Osteocyte (in vitro differentiated cells): ENCODE measurements at regions not wholly inside any gene's neighbourhood (a gene's known extent, or its start where the extent isn't known, plus 50 kb on each side); places are given as distances from the start of the nearest gene placed in this dataset.
"Not testable (repeated sequence)": the region's sequence is repeated elsewhere in the genome, so short reads cannot be mapped to it uniquely, and the experiment has no call there.

Experiments
- DNase-seq: peaks from one replicate; pipeline ENCODE4 v3.0.0; 2021; ENCODE audit warnings: mixed read lengths; ENCODE audit not compliant: unreplicated experiment; ENCODE audit errors: extremely low spot score
- H3K27ac Mint-ChIP-seq: one replicate; pipeline ENCODE4 v1.8.0; 2021; ENCODE audit warnings: mild to moderate bottlenecking, mixed read lengths; ENCODE audit not compliant: unreplicated experiment
- H3K27me3 Mint-ChIP-seq: one replicate; pipeline ENCODE4 v1.8.0; 2021; ENCODE audit warnings: mixed read lengths; ENCODE audit not compliant: unreplicated experiment
- H3K36me3 Mint-ChIP-seq: one replicate; pipeline ENCODE4 v1.8.0; 2021; ENCODE audit warnings: mixed read lengths; ENCODE audit not compliant: unreplicated experiment
- H3K4me1 Mint-ChIP-seq: one replicate; pipeline ENCODE4 v1.8.0; 2021; ENCODE audit warnings: mixed read lengths; ENCODE audit not compliant: unreplicated experiment
- H3K4me3 Mint-ChIP-seq: one replicate; pipeline ENCODE4 v1.8.0; 2021; ENCODE audit warnings: mild to moderate bottlenecking, moderate library complexity, mixed read lengths; ENCODE audit not compliant: unreplicated experiment
- H3K9me3 Mint-ChIP-seq: one replicate; pipeline ENCODE4 v1.8.0; 2021; ENCODE audit warnings: mixed read lengths; ENCODE audit not compliant: unreplicated experiment
- CTCF ChIP-seq: fragments of 200-600 bp; sonication (generic); IDR thresholded peaks from 2 replicates; pipeline ENCODE4 v1.5.0; 2021; ENCODE audit warnings: antibody characterized with exemption, mild to moderate bottlenecking, moderate library complexity

- Mint-ChIP-seq H3K27ac (no peak overlapping the region), H3K4me3 (no peak overlapping the region), H3K36me3 (no peaks in the 10 kb centered on the region), H3K27me3 (peaks cover 5% of the 10 kb centered on the region), H3K4me1 (peaks cover 12% of the 10 kb centered on the region), H3K9me3 (no peaks in the 10 kb centered on the region)
- DNase-seq: peak; percentile 78
- TF ChIP-seq CTCF: peak; percentile 14
Measured at GRCh38 chr16:29192329-29193247, 207.7 kb downstream of the LAT start.

GRCh38 chr16:29191636-29192180 is 206.9 kb downstream of the LAT start:
- peak; percentile 66 for DNase-seq
- not testable (repeated sequence) for H3K27me3 Mint-ChIP-seq, H3K36me3 Mint-ChIP-seq, H3K4me3 Mint-ChIP-seq, H3K27ac Mint-ChIP-seq, H3K9me3 Mint-ChIP-seq
- H3K4me1 Mint-ChIP-seq: peaks cover 12% of the 10 kb centered on the region

DNA sequence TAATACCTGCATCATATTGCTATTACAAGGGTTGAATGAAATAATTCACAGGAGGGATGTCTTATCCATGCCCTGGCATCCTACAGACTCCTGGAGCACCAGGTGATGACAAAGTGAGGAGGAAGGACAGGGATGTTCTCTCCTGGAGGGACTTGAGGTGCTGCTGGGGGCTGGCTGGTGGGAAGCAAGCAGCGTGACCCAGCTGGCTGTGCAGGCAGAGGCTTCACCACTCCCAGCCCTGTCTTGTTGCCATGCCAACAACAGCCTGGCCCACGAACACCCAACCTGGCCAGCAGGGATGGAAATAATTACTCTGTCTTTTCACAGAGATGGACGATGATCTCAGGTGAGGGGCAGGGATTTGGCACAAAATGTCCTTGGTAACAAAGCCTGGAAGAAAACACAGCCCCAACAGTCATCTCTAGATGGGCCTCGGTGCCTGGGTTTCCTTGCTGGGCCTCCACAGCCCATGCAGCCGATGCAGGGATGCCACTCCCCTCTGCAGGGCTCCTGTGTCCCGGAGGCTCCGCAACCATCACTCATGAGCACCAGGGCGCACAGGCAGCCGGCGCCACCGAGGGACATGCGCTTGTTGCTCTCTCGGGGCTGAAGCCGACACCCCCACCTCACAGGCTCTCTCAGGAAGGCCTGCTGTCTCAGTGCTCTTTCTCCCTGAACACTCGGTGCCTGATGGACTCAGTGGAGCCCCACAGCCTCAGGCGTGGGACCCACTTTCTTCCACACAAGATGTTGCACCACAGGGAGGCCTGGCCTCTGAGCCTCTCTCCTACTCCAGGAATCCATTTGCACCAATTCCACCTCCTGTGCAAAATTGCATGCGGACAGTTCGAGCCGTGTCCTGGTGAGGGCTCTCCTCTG is 205.9 kb downstream of the LAT start:
- not testable (repeated sequence) for H3K36me3 Mint-ChIP-seq, H3K27me3 Mint-ChIP-seq, H3K4me3 Mint-ChIP-seq, DNase-seq, H3K9me3 Mint-ChIP-seq, H3K27ac Mint-ChIP-seq
- H3K4me1 Mint-ChIP-seq: peaks cover 11% of the 10 kb centered on the region

GRCh38 chr16:29188806-29189205 is 204.0 kb downstream of the LAT start:
- H3K27ac Mint-ChIP-seq, H3K4me1 Mint-ChIP-seq, H3K36me3 Mint-ChIP-seq, H3K9me3 Mint-ChIP-seq, H3K27me3 Mint-ChIP-seq, DNase-seq, H3K4me3 Mint-ChIP-seq: not testable (repeated sequence)

GRCh38 chr16:29186306-29187220 is 201.7 kb downstream of the LAT start:
- H3K27me3 Mint-ChIP-seq, DNase-seq, H3K4me3 Mint-ChIP-seq, H3K27ac Mint-ChIP-seq, H3K9me3 Mint-ChIP-seq, H3K36me3 Mint-ChIP-seq, H3K4me1 Mint-ChIP-seq: not testable (repeated sequence)

GRCh38 chr16:29185872-29186271 is 201.0 kb downstream of the LAT start:
- DNase-seq, H3K27ac Mint-ChIP-seq, H3K36me3 Mint-ChIP-seq, H3K4me1 Mint-ChIP-seq, H3K4me3 Mint-ChIP-seq, H3K27me3 Mint-ChIP-seq, H3K9me3 Mint-ChIP-seq: not testable (repeated sequence)

GRCh38 chr16:29184738-29185438 is 200.0 kb downstream of the LAT start:
- not testable (repeated sequence) for H3K27ac Mint-ChIP-seq, DNase-seq, H3K9me3 Mint-ChIP-seq, H3K27me3 Mint-ChIP-seq, H3K4me1 Mint-ChIP-seq, H3K36me3 Mint-ChIP-seq, H3K4me3 Mint-ChIP-seq

- not testable (repeated sequence) for H3K36me3 Mint-ChIP-seq, H3K4me3 Mint-ChIP-seq, H3K27ac Mint-ChIP-seq, H3K27me3 Mint-ChIP-seq, H3K9me3 Mint-ChIP-seq, DNase-seq, H3K4me1 Mint-ChIP-seq
Measured at GRCh38 chr16:29182940-29183868, 198.4 kb downstream of the LAT start.
